Body of pancreas (tissue), 4 donors: ENCODE measurements at regions not wholly inside any gene's neighbourhood (a gene's known extent, or its start where the extent isn't known, plus 50 kb on each side); places are given as distances from the start of the nearest gene placed in this dataset.

Experiments
- ATAC-seq: fragments of 150-250 bp; one replicate; pipeline ENCODE4 v1.9.1; 2016
- DNase-seq, 4 donors: peaks; one replicate each; pipeline ENCODE4 v3.0.0-alpha.2; 2019
- H3K27ac ChIP-seq, 4 donors: fragments of 200-600 bp; sonication (generic); 1 replicate in 3 of 4; 2 replicates in 1 of 4; pipeline versions ENCODE4 v1.5.1 to v1.6.1; 2016 to 2019; ENCODE audit warnings: mild to moderate bottlenecking in 1 of 4, mixed read lengths in 1 of 4, moderate library complexity in 1 of 4
- H3K27me3 ChIP-seq, 2 donors: fragments of 200-600 bp; sonication (generic); one replicate each; pipeline ENCODE4 v1.6.0; 2016; ENCODE audit warnings: mild to moderate bottlenecking in 1 of 2
- H3K36me3 ChIP-seq, 2 donors: fragments of 200-600 bp; sonication (generic); replicated peaks in 1 of 2; 2 replicates each; pipeline ENCODE4 v1.5.1; 2016; ENCODE audit warnings: low read depth in 2 of 2; ENCODE audit not compliant: insufficient read depth in 1 of 2
- H3K4me1 ChIP-seq: fragments of 200-600 bp; sonication (generic); one replicate; pipeline ENCODE4 v1.6.0; 2016
- H3K4me3 ChIP-seq, 2 donors: fragments of 200-600 bp; sonication (generic); 1 replicate in 1 of 2; 2 replicates in 1 of 2; pipeline ENCODE4 v1.5.1; 2016 to 2019
- H3K9me3 ChIP-seq, 3 donors: fragments of 200-600 bp; sonication (generic); 1 replicate in 2 of 3; 2 replicates in 1 of 3; pipeline ENCODE4 v1.5.1; 2016
- CTCF ChIP-seq, 7 experiments: fragments of 450-650 bp in 4 of 7; fragments of 200-600 bp in 3 of 7; sonication (generic) in 3 of 7; IDR thresholded peaks; one replicate each; pipeline ENCODE4 v1.5.1; 2016 to 2019; ENCODE audit warnings: antibody characterized with exemption in 7 of 7
- POLR2A ChIP-seq, 3 donors: fragments of 450-650 bp; IDR thresholded peaks; one replicate each; pipeline ENCODE4 v1.6.1; 2016; ENCODE audit warnings: antibody characterized with exemption in 3 of 3, mild to moderate bottlenecking in 2 of 3
- WGBS, 2 donors: methylation state at CpG; one replicate each; pipeline ENCODE4 v1.1.5; 2017; 5-methylcytosine and 5-hydroxymethylcytosine counted together
- intact Hi-C: fragments of 100-400 bp; cut with DNase I; formaldehyde crosslinking; loops from one replicate; pipeline ENCODE4 v1.15.1; 2023

- Histone ChIP-seq H3K36me3 (no peaks in the 10 kb centered on the region), H3K9me3 (no peaks in the 10 kb centered on the region), H3K4me1 (no peaks in the 10 kb centered on the region), H3K27ac (no peak overlapping the region), H3K4me3 (no peak overlapping the region), H3K27me3 (no peaks in the 10 kb centered on the region)
- ATAC-seq (no peak), DNase-seq (no peak)
- no peak for TF ChIP-seq CTCF (IDR thresholded peaks at IDR 0.05)
- no peak for TF ChIP-seq POLR2A (IDR thresholded peaks at IDR 0.05)
- 46 to 54% methylated on average over 2 of the region's 2 CpGs for WGBS, 2 donors
- intact Hi-C loops: no loop called here
Observed at GRCh38 chr3:117380631-117381030, 671.1 kb downstream of the TUSC7 start.

- Histone ChIP-seq H3K27ac (no peak overlapping the region), H3K4me3 (no peak overlapping the region), H3K27me3 (no peaks in the 10 kb centered on the region), H3K9me3 (no peaks in the 10 kb centered on the region), H3K4me1 (peaks cover 17% of the 10 kb centered on the region), H3K36me3 (no peaks in the 10 kb centered on the region)
- ATAC-seq (no peak), DNase-seq (no peak)
- WGBS, 2 donors: 61 to 64% methylated on average over 1 of the region's 1 CpG
- TF ChIP-seq POLR2A (IDR thresholded peaks at IDR 0.05): no peak
- intact Hi-C loops: no loop called here
Observed at GRCh38 chr3:117393119-117393518, 683.5 kb downstream of the TUSC7 start.

GRCh38 chr3:117398141-117398899 is 688.7 kb downstream of the TUSC7 start:
- no peaks in the 10 kb centered on the region for H3K36me3 ChIP-seq
- intact Hi-C loops: no loop called here
- TF ChIP-seq CTCF (IDR thresholded peaks at IDR 0.05) (peak in 1 of 7 experiments; percentile 3), POLR2A (IDR thresholded peaks at IDR 0.05) (peak in 2 of 3 donors; percentile 41 to 53)
- DNase-seq (peak; percentile 74 to 91 (median 85)), ATAC-seq (peak; percentile 95)
- no peaks in the 10 kb centered on the region for H3K27me3 ChIP-seq
- no peak overlapping the region for H3K4me3 ChIP-seq
- WGBS, 2 donors: 21 to 25% methylated on average over 12 of the region's 12 CpGs
- no peaks in the 10 kb centered on the region for H3K9me3 ChIP-seq
- H3K27ac ChIP-seq: peak overlapping the region; percentile 76 to 86 (median 78)
- H3K4me1 ChIP-seq: peaks cover 45% of the 10 kb centered on the region

GRCh38 chr3:117399311-117400078 is 689.9 kb downstream of the TUSC7 start:
- 26 to 66% methylated on average over 5 of the region's 5 CpGs for WGBS, 2 donors
- no peaks in the 10 kb centered on the region for H3K36me3 ChIP-seq
- peak in 2 of 4 donors; percentile 24 for DNase-seq
- no peaks in the 10 kb centered on the region for H3K9me3 ChIP-seq
- peak overlapping the region; percentile 28 to 79 (median 61) for H3K27ac ChIP-seq
- TF ChIP-seq POLR2A (IDR thresholded peaks at IDR 0.05) (no peak), CTCF (IDR thresholded peaks at IDR 0.05) (peak in 2 of 7 experiments; percentile 5 to 13)
- peaks cover 52% of the 10 kb centered on the region for H3K4me1 ChIP-seq
- H3K4me3 ChIP-seq: no peak overlapping the region
- ATAC-seq: peak; percentile 30
- intact Hi-C loops: no loop called here
- no peaks in the 10 kb centered on the region for H3K27me3 ChIP-seq

- 46 to 70% methylated on average over 7 of the region's 7 CpGs for WGBS, 2 donors
- Histone ChIP-seq H3K4me1 (peaks cover 60% of the 10 kb centered on the region), H3K36me3 (no peaks in the 10 kb centered on the region), H3K9me3 (no peaks in the 10 kb centered on the region), H3K27me3 (no peaks in the 10 kb centered on the region), H3K27ac (peak overlapping the region in 1 of 4 donors; percentile 60), H3K4me3 (no peak overlapping the region)
- DNase-seq: no peak
- ATAC-seq: no peak
- no peak for TF ChIP-seq CTCF (IDR thresholded peaks at IDR 0.05)
- no peak for TF ChIP-seq POLR2A (IDR thresholded peaks at IDR 0.05)
- intact Hi-C loops: no loop called here
Observed at GRCh38 chr3:117400303-117400702, 690.7 kb downstream of the TUSC7 start.
